Psoas muscle (tissue), 7 donors: ENCODE measurements at regions not wholly inside any gene's neighbourhood (a gene's known extent, or its start where the extent isn't known, plus 50 kb on each side); places are given as distances from the start of the nearest gene placed in this dataset.

Source experiments
- ATAC-seq, 4 donors: fragments of 200-7000 bp; cut with Tn5 transposase; one replicate each; pipeline ENCODE4 v1.9.1; 2020; ENCODE audit warnings: moderate library complexity in 3 of 4, mild to moderate bottlenecking in 2 of 4
- DNase-seq, 2 donors: peaks; one replicate each; pipeline ENCODE4 v3.0.0-alpha.2; 2020
- H3K27ac ChIP-seq: fragments of 200-600 bp; one replicate; pipeline ENCODE4 v1.8.0; 2022
- H3K27me3 ChIP-seq, 3 donors: fragments of 200-600 bp in 1 of 3; one replicate each; pipeline versions ENCODE4 v1.6.1 to v1.8.0; 2013 to 2022; ENCODE audit warnings: low read length in 2 of 3, mild to moderate bottlenecking in 2 of 3, moderate library complexity in 1 of 3; ENCODE audit not compliant: insufficient read depth in 3 of 3
- H3K36me3 ChIP-seq, 2 donors: fragments of 200-600 bp in 1 of 2; one replicate each; pipeline versions ENCODE4 v1.6.1 to v1.8.0; 2013 to 2022; ENCODE audit warnings: low read depth in 1 of 2, mild to moderate bottlenecking in 1 of 2, moderate library complexity in 1 of 2; ENCODE audit not compliant: insufficient read depth in 1 of 2
- H3K4me1 ChIP-seq: fragments of 200-600 bp; one replicate; pipeline ENCODE4 v1.8.0; 2022
- H3K4me3 ChIP-seq: fragments of 200-600 bp; one replicate; pipeline ENCODE4 v1.8.0; 2022; ENCODE audit warnings: mild to moderate bottlenecking
- H3K9me3 ChIP-seq: fragments of 200-600 bp; one replicate; pipeline ENCODE4 v1.8.0; 2022
- WGBS, 3 donors: extraction: QIAGEN DNeasy Blood & Tissue Kit; methylation state at CpG; one replicate each; pipeline versions ENCODE4 v1.1.6 to v1.1.7; 2013; 5-methylcytosine and 5-hydroxymethylcytosine counted together
- intact Hi-C, 2 donors: fragments of 100-400 bp; cut with DNase I; formaldehyde crosslinking; loops; one replicate each; pipeline versions ENCODE4 v1.11.0 to v1.14.2; 2022
- TF ChIP-seq, protein P1 (sequence below): fragments of 200-600 bp; IDR thresholded peaks from one replicate; pipeline ENCODE4 v1.8.0; 2022; ENCODE audit warnings: antibody characterized with exemption
- donor health status: healthy with polysubstance abuse.
- donor health status: DM: no; HTN: no; CAD: no; lungs with moderate emphysema.
- donor health status: Bipolar disorder and iron deficiency.
- donor health status: healthy.
- donor health status: DM: yes; HTN: yes; CAD: no.
- donor health status: DM: no; HTN: no; CAD: no.
- donor health status: DM: yes; HTN: yes; CAD: no.

DNA sequence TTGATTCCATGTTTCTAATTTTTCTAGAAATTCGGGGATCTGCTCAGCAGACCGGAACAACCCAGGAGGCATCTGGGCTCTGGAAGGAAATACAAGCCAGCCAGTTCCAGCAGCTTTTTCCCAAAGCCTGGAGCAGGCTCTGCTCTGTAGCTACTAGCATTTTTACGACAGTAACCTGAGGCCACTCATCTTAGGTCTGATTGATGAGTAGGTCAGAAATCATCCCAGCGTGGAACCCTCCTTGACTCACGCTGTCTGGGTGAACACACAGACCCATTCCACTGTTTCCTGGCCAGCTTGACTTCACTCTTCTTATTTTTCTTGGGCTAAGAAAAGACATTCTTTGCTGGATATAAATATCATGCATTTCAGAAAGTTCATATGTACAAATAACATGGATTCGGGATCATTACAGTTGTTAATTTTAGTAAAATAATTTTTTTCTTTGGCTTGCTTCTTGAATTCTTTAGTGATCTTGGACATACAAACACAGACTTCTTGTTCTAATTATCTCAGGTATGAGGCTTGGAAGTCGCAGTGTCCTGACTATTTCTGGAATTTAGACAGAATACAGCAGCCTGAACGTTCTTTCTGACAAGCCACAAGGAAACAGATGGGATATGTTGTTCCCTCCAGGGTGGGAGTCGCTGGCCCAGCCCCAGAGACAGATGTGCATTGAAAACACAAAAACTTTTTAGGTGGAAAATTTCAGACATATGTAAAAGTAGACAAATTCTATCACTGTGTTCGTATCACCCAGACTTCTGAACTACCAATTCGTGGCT is 54.6 kb upstream of the PITRM1 start:
- no peak overlapping the region for H3K4me3 ChIP-seq
- TF ChIP-seq, protein P1, sequence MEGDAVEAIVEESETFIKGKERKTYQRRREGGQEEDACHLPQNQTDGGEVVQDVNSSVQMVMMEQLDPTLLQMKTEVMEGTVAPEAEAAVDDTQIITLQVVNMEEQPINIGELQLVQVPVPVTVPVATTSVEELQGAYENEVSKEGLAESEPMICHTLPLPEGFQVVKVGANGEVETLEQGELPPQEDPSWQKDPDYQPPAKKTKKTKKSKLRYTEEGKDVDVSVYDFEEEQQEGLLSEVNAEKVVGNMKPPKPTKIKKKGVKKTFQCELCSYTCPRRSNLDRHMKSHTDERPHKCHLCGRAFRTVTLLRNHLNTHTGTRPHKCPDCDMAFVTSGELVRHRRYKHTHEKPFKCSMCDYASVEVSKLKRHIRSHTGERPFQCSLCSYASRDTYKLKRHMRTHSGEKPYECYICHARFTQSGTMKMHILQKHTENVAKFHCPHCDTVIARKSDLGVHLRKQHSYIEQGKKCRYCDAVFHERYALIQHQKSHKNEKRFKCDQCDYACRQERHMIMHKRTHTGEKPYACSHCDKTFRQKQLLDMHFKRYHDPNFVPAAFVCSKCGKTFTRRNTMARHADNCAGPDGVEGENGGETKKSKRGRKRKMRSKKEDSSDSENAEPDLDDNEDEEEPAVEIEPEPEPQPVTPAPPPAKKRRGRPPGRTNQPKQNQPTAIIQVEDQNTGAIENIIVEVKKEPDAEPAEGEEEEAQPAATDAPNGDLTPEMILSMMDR, result no peak
- no peak for DNase-seq
- H3K27ac ChIP-seq, result no peak overlapping the region
- peaks cover 6% of the 10 kb centered on the region for H3K4me1 ChIP-seq
- ATAC-seq, result no peak
- peaks cover 0 to 3% (median 0%) of the 10 kb centered on the region in 3 donors for H3K27me3 ChIP-seq
- intact Hi-C loops, result no loop called here
- WGBS, 3 donors, result 35 to 51% (median 47%) methylated on average over 11 of the region's 11 CpGs
- no peaks in the 10 kb centered on the region for H3K9me3 ChIP-seq
- no peaks in the 10 kb centered on the region for H3K36me3 ChIP-seq

DNA sequence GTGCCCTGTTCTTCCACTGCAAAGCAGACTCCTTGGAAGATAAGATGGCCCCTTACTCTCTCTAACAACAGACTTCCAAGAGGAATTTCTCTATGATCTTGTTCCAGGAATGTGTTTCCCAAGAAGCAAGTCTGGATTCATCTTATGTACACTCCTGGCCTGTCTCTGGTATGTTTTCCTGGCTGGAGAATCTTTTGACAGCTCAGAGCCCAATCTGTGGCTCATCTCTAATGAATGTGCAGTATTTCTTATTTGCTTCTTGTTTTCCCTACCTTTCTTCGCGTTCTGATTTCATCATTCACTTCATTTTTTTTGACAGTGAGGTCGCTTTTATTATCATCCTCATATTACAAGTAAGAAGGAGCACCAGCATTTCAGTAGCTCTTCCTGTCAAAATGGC is 53.0 kb upstream of the PITRM1 start:
- Histone ChIP-seq H3K27me3 (peaks cover 0 to 3% (median 0%) of the 10 kb centered on the region in 3 donors), H3K36me3 (no peaks in the 10 kb centered on the region), H3K27ac (no peak overlapping the region), H3K9me3 (no peaks in the 10 kb centered on the region), H3K4me1 (peaks cover 6% of the 10 kb centered on the region), H3K4me3 (no peak overlapping the region)
- 73 to 88% (median 78%) methylated on average over 3 of the region's 3 CpGs for WGBS, 3 donors
- ATAC-seq, result no peak
- DNase-seq, result no peak
- TF ChIP-seq, protein P1, result no peak
- intact Hi-C loops, result no loop called here

DNA sequence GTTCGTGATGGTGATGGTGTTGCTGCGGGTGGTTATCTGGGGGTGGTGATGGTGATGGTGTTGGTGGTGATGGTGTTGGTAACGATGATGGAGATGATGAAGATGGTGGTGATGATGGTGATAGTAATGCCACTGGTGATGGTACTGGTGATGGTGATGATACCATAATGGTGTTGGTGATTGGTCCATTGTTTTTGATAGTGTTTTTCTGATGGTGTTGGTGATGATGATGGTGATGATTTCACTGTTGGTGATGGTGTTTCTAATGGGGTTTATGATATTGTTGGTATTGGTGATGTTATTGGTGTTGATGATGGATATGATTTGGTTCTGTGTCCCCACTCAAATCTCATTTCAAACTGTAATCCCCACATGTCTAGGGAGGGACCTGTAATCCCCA is 51.7 kb upstream of the PITRM1 start:
- intact Hi-C loops, result no loop called here

DNA sequence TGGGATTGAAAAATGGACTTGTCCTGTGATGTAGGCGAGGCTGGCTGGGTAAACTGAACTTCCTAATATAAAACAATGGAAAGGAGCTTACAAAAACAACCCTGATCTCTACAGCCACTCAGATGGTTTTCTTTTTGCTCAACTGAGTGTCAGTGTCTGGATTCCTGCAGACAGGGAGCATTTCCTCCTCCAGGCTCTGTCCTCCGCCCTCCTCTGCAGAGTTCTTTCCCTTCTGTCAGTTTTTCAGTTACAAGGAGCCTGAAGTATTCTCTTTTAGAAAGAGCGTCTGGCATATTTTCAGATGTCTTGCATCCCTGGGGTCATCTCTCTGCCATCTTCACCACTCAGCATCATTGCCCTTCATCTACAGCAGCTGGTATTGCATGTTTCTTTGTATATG is 50.0 kb upstream of the PITRM1 start:
- no peak for DNase-seq
- H3K27me3 ChIP-seq, result peaks cover 0 to 3% (median 0%) of the 10 kb centered on the region in 3 donors

More for the DNA sequence above, 51.7 kb upstream of the PITRM1 start:
- H3K36me3 ChIP-seq, result no peaks in the 10 kb centered on the region
- peaks cover 6% of the 10 kb centered on the region for H3K4me1 ChIP-seq
- TF ChIP-seq, protein P1, result no peak
- H3K27me3 ChIP-seq, result peaks cover 0 to 3% (median 0%) of the 10 kb centered on the region in 3 donors
- H3K4me3 ChIP-seq, result no peak overlapping the region
- ATAC-seq, result no peak
- no peak for DNase-seq
- 96 to 99% (median 96%) methylated on average over 3 of the region's 3 CpGs for WGBS, 3 donors
- H3K9me3 ChIP-seq, result no peaks in the 10 kb centered on the region
- H3K27ac ChIP-seq, result no peak overlapping the region

More for the DNA sequence above, 50.0 kb upstream of the PITRM1 start:
- Histone ChIP-seq H3K9me3 (no peaks in the 10 kb centered on the region), H3K27ac (no peak overlapping the region), H3K4me1 (peaks cover 6% of the 10 kb centered on the region), H3K36me3 (no peaks in the 10 kb centered on the region), H3K4me3 (no peak overlapping the region)
- WGBS, 3 donors, result 81 to 89% (median 85%) methylated on average over 3 of the region's 3 CpGs
- TF ChIP-seq, protein P1, result no peak
- ATAC-seq, result no peak
- intact Hi-C loops, result no loop called here
